GM23338 (cell line): ENCODE measurements at regions not wholly inside any gene's neighbourhood (a gene's known extent, or its start where the extent isn't known, plus 50 kb on each side); places are given as distances from the start of the nearest gene placed in this dataset.

Source experiments
- ATAC-seq: fragments of 200-7000 bp; cut with Tn5 transposase; 3 replicates; pipeline ENCODE4 v1.9.1; 2020
- DNase-seq: peaks from one replicate; pipeline ENCODE4 v3.0.0-alpha.2; 2015; ENCODE audit warnings: low spot score
- H2AFZ ChIP-seq: fragments of 200-600 bp; sonication (generic); 2 replicates; pipeline ENCODE4 v1.8.0; 2016; ENCODE audit warnings: antibody characterized with exemption, mild to moderate bottlenecking, moderate library complexity
- H3F3A ChIP-seq: fragments of 200-600 bp; sonication (generic); replicated peaks from 2 replicates; pipeline ENCODE4 v1.8.0; 2017; ENCODE audit warnings: antibody characterized with exemption, mixed run types, low read depth
- H3K27ac ChIP-seq: fragments of 200-600 bp; sonication (generic); 2 replicates; pipeline ENCODE4 v1.6.1; 2016; ENCODE audit warnings: low read depth
- H3K27me3 ChIP-seq: fragments of 200-600 bp; sonication (generic); 2 replicates; pipeline ENCODE4 v1.8.0; 2016; ENCODE audit warnings: mild to moderate bottlenecking, mixed run types, moderate library complexity; ENCODE audit not compliant: insufficient read depth
- H3K36me3 ChIP-seq: fragments of 200-600 bp; sonication (generic); 2 replicates; pipeline ENCODE4 v1.8.0; 2016; ENCODE audit warnings: mild to moderate bottlenecking; ENCODE audit not compliant: insufficient read depth
- H3K4me1 ChIP-seq: fragments of 200-600 bp; sonication (generic); 2 replicates; pipeline ENCODE4 v1.8.0; 2016; ENCODE audit warnings: mild to moderate bottlenecking, moderate library complexity; ENCODE audit not compliant: insufficient read depth
- H3K4me2 ChIP-seq: fragments of 200-600 bp; sonication (generic); 2 replicates; pipeline ENCODE4 v1.7.1; 2017; ENCODE audit warnings: mixed run types
- H3K4me3 ChIP-seq: fragments of 200-600 bp; sonication (generic); 2 replicates; pipeline ENCODE4 v1.6.1; 2016; ENCODE audit warnings: mixed run types
- H3K79me2 ChIP-seq: fragments of 200-600 bp; sonication (generic); replicated peaks from 2 replicates; pipeline ENCODE4 v1.8.0; 2017; ENCODE audit warnings: mild to moderate bottlenecking; ENCODE audit not compliant: insufficient read depth
- H3K9me2 ChIP-seq: fragments of 200-600 bp; sonication (generic); 2 replicates; pipeline ENCODE4 v1.8.0; 2017; ENCODE audit not compliant: insufficient read depth
- H4K20me1 ChIP-seq: fragments of 200-600 bp; sonication (generic); replicated peaks from 2 replicates; pipeline ENCODE4 v1.8.0; 2017; ENCODE audit warnings: mild to moderate bottlenecking; ENCODE audit not compliant: insufficient read depth
- H3K27ac Mint-ChIP-seq: 2 replicates; pipeline ENCODE4 v1.8.0; 2020; ENCODE audit warnings: inconsistent platforms, mild to moderate bottlenecking, moderate library complexity, mixed read lengths
- H3K27me3 Mint-ChIP-seq: 3 replicates; pipeline ENCODE4 v1.8.0; 2022; ENCODE audit warnings: low read depth, mild to moderate bottlenecking, moderate library complexity, mixed read lengths, inconsistent platforms; ENCODE audit not compliant: insufficient read depth, poor library complexity
- H3K36me3 Mint-ChIP-seq: 3 replicates; pipeline ENCODE4 v1.8.0; 2021; ENCODE audit warnings: low read depth, mild to moderate bottlenecking, inconsistent platforms, moderate library complexity, mixed read lengths
- H3K4me1 Mint-ChIP-seq: 3 replicates; pipeline ENCODE4 v1.8.0; 2020; ENCODE audit warnings: mild to moderate bottlenecking, inconsistent platforms, mixed read lengths
- H3K4me3 Mint-ChIP-seq: 3 replicates; pipeline ENCODE4 v1.8.0; 2021; ENCODE audit warnings: moderate library complexity, mild to moderate bottlenecking, inconsistent platforms, mixed read lengths
- H3K9me3 Mint-ChIP-seq: 3 replicates; pipeline ENCODE4 v1.8.0; 2020; ENCODE audit warnings: moderate library complexity, mild to moderate bottlenecking, inconsistent platforms, mixed read lengths
- CREB1 ChIP-seq: fragments of 250-450 bp; sonication (Bioruptor Pico); IDR thresholded peaks from 2 replicates; pipeline ENCODE4 v1.5.0; 2020; ENCODE audit warnings: low read depth, mild to moderate bottlenecking, moderate library complexity
- EZH2phosphoT487 ChIP-seq: fragments of 200-600 bp; sonication (generic); IDR thresholded peaks from one replicate; pipeline ENCODE4 v1.8.1; 2018; ENCODE audit warnings: antibody characterized with exemption; ENCODE audit not compliant: unreplicated experiment
- NANOG ChIP-seq: IDR thresholded peaks from 2 replicates; pipeline ENCODE4 v1.6.1; 2016; ENCODE audit warnings: antibody characterized with exemption, borderline replicate concordance
- POLR2AphosphoS5 ChIP-seq: IDR thresholded peaks from 2 replicates; pipeline ENCODE4 v1.6.1; 2016; ENCODE audit warnings: antibody characterized with exemption, low read depth
- ZNF331 ChIP-seq: fragments of 250-450 bp; sonication (Bioruptor Pico); IDR thresholded peaks from 2 replicates; pipeline ENCODE4 v1.5.0; 2020; ENCODE audit warnings: low read depth, mild to moderate bottlenecking, moderate library complexity
- TF ChIP-seq, protein P1 (sequence below): fragments of 250-450 bp; sonication (Bioruptor Pico); IDR thresholded peaks from 2 replicates; pipeline ENCODE4 v1.5.0; 2020; ENCODE audit warnings: mild to moderate bottlenecking, moderate library complexity
- TF ChIP-seq, protein P2 (sequence below): IDR thresholded peaks from one replicate; pipeline ENCODE4 v1.6.1; 2018; ENCODE audit warnings: antibody characterized with exemption; ENCODE audit not compliant: unreplicated experiment
- TF ChIP-seq, protein P3 (sequence below): IDR thresholded peaks from 2 replicates; pipeline ENCODE4 v1.6.1; 2016; ENCODE audit warnings: antibody characterized with exemption
- TF ChIP-seq, protein P4 (sequence below), 2 experiments: fragments of 200-600 bp in 1 of 2; sonication (generic) in 1 of 2; conservative IDR thresholded peaks; 2 replicates each; pipeline versions ENCODE4 v1.5.1 to v1.6.1; 2016 to 2017; ENCODE audit warnings: antibody characterized with exemption in 2 of 2, low read depth in 2 of 2, mild to moderate bottlenecking in 2 of 2, moderate library complexity in 1 of 2

DNA sequence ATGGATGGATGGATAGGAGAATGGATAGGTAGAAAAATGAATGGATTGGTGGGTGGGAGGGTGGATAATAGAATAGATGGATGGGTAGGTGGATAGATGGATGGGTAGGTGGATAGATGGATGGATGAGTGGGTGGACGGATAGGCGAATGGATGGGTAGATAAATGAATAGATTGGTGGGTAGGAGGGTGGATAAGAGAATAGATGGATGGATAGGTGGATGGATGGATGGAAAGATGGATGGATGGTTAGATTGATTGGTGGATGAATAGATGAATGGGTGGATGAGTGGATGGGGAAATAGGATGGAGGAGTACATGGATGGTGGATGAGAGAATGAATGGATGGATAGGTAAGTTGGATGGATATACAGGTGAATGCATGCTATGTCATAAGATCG lies 110.5 kb downstream of the CEBPB start (continued):
- TF ChIP-seq, protein P1, sequence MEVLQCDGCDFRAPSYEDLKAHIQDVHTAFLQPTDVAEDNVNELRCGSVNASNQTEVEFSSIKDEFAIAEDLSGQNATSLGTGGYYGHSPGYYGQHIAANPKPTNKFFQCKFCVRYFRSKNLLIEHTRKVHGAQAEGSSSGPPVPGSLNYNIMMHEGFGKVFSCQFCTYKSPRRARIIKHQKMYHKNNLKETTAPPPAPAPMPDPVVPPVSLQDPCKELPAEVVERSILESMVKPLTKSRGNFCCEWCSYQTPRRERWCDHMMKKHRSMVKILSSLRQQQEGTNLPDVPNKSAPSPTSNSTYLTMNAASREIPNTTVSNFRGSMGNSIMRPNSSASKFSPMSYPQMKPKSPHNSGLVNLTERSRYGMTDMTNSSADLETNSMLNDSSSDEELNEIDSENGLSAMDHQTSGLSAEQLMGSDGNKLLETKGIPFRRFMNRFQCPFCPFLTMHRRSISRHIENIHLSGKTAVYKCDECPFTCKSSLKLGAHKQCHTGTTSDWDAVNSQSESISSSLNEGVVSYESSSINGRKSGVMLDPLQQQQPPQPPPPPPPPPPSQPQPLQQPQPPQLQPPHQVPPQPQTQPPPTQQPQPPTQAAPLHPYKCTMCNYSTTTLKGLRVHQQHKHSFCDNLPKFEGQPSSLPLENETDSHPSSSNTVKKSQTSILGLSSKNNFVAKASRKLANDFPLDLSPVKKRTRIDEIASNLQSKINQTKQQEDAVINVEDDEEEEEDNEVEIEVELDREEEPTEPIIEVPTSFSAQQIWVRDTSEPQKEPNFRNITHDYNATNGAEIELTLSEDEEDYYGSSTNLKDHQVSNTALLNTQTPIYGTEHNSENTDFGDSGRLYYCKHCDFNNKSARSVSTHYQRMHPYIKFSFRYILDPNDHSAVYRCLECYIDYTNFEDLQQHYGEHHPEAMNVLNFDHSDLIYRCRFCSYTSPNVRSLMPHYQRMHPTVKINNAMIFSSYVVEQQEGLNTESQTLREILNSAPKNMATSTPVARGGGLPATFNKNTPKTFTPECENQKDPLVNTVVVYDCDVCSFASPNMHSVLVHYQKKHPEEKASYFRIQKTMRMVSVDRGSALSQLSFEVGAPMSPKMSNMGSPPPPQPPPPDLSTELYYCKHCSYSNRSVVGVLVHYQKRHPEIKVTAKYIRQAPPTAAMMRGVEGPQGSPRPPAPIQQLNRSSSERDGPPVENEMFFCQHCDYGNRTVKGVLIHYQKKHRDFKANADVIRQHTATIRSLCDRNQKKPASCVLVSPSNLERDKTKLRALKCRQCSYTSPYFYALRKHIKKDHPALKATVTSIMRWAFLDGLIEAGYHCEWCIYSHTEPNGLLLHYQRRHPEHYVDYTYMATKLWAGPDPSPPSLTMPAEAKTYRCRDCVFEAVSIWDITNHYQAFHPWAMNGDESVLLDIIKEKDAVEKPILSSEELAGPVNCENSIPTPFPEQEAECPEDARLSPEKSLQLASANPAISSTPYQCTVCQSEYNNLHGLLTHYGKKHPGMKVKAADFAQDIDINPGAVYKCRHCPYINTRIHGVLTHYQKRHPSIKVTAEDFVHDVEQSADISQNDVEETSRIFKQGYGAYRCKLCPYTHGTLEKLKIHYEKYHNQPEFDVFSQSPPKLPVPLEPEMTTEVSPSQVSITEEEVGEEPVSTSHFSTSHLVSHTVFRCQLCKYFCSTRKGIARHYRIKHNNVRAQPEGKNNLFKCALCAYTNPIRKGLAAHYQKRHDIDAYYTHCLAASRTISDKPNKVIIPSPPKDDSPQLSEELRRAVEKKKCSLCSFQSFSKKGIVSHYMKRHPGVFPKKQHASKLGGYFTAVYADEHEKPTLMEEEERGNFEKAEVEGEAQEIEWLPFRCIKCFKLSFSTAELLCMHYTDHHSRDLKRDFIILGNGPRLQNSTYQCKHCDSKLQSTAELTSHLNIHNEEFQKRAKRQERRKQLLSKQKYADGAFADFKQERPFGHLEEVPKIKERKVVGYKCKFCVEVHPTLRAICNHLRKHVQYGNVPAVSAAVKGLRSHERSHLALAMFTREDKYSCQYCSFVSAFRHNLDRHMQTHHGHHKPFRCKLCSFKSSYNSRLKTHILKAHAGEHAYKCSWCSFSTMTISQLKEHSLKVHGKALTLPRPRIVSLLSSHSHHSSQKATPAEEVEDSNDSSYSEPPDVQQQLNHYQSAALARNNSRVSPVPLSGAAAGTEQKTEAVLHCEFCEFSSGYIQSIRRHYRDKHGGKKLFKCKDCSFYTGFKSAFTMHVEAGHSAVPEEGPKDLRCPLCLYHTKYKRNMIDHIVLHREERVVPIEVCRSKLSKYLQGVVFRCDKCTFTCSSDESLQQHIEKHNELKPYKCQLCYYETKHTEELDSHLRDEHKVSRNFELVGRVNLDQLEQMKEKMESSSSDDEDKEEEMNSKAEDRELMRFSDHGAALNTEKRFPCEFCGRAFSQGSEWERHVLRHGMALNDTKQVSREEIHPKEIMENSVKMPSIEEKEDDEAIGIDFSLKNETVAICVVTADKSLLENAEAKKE (CRISPR knock-in tag), result no peak
- TF ChIP-seq EZH2phosphoT487 (no peak), ZNF331 (CRISPR knock-in tag) (no peak)
- TF ChIP-seq, protein P2, sequence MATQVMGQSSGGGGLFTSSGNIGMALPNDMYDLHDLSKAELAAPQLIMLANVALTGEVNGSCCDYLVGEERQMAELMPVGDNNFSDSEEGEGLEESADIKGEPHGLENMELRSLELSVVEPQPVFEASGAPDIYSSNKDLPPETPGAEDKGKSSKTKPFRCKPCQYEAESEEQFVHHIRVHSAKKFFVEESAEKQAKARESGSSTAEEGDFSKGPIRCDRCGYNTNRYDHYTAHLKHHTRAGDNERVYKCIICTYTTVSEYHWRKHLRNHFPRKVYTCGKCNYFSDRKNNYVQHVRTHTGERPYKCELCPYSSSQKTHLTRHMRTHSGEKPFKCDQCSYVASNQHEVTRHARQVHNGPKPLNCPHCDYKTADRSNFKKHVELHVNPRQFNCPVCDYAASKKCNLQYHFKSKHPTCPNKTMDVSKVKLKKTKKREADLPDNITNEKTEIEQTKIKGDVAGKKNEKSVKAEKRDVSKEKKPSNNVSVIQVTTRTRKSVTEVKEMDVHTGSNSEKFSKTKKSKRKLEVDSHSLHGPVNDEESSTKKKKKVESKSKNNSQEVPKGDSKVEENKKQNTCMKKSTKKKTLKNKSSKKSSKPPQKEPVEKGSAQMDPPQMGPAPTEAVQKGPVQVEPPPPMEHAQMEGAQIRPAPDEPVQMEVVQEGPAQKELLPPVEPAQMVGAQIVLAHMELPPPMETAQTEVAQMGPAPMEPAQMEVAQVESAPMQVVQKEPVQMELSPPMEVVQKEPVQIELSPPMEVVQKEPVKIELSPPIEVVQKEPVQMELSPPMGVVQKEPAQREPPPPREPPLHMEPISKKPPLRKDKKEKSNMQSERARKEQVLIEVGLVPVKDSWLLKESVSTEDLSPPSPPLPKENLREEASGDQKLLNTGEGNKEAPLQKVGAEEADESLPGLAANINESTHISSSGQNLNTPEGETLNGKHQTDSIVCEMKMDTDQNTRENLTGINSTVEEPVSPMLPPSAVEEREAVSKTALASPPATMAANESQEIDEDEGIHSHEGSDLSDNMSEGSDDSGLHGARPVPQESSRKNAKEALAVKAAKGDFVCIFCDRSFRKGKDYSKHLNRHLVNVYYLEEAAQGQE, result no peak

DNA sequence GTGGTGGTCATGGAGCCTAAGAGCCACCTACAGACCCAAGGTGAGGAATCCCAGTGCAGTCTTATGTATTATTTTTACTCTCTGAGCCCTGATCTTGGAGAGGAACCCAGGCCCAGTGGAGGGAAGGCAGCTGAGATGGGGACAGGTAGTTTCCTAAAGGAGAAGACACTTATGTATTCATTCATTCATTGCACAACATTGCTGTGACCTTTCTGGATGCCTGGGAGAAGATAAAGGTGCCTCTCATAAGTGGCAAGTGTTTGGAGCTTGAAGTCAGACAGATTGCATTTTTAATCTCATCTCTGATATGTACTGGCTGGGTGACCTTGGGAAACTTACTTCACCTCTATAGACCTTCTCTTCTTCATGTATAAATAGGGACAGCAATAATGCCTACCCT lies 111.1 kb downstream of the CEBPB start:
- Mint-ChIP-seq H3K9me3 (no peaks in the 10 kb centered on the region), H3K27me3 (peaks cover 6% of the 10 kb centered on the region), H3K4me1 (peaks cover 22% of the 10 kb centered on the region), H3K36me3 (no peaks in the 10 kb centered on the region), H3K27ac (no peak overlapping the region), H3K4me3 (no peak overlapping the region)
- H2AFZ ChIP-seq, result no peak overlapping the region
- H3F3A ChIP-seq, result no peaks in the 10 kb centered on the region
- H3K9me2 ChIP-seq, result no peaks in the 10 kb centered on the region
- no peaks in the 10 kb centered on the region for H3K36me3 ChIP-seq
- no peak overlapping the region for H3K4me2 ChIP-seq
- no peaks in the 10 kb centered on the region for H3K27me3 ChIP-seq
- H3K4me3 ChIP-seq, result no peak overlapping the region
- H4K20me1 ChIP-seq, result no peaks in the 10 kb centered on the region
- no peak overlapping the region for H3K27ac ChIP-seq
- ATAC-seq (no peak), DNase-seq (no peak)
- H3K4me1 ChIP-seq, result peaks cover 11% of the 10 kb centered on the region; the same call in 1 of the 2 replicates
- TF ChIP-seq NANOG, result no peak
- TF ChIP-seq, protein P3, sequence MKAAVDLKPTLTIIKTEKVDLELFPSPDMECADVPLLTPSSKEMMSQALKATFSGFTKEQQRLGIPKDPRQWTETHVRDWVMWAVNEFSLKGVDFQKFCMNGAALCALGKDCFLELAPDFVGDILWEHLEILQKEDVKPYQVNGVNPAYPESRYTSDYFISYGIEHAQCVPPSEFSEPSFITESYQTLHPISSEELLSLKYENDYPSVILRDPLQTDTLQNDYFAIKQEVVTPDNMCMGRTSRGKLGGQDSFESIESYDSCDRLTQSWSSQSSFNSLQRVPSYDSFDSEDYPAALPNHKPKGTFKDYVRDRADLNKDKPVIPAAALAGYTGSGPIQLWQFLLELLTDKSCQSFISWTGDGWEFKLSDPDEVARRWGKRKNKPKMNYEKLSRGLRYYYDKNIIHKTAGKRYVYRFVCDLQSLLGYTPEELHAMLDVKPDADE, result no peak
- no peak for TF ChIP-seq EZH2phosphoT487
- TF ChIP-seq, protein P4, sequence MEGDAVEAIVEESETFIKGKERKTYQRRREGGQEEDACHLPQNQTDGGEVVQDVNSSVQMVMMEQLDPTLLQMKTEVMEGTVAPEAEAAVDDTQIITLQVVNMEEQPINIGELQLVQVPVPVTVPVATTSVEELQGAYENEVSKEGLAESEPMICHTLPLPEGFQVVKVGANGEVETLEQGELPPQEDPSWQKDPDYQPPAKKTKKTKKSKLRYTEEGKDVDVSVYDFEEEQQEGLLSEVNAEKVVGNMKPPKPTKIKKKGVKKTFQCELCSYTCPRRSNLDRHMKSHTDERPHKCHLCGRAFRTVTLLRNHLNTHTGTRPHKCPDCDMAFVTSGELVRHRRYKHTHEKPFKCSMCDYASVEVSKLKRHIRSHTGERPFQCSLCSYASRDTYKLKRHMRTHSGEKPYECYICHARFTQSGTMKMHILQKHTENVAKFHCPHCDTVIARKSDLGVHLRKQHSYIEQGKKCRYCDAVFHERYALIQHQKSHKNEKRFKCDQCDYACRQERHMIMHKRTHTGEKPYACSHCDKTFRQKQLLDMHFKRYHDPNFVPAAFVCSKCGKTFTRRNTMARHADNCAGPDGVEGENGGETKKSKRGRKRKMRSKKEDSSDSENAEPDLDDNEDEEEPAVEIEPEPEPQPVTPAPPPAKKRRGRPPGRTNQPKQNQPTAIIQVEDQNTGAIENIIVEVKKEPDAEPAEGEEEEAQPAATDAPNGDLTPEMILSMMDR (conservative IDR thresholded peaks at IDR 0.05; ENCODE audit: low read depth in 2 of 2), result no peak
- TF ChIP-seq CREB1 (CRISPR knock-in tag), result no peak
- TF ChIP-seq POLR2AphosphoS5, result no peak
- no peaks in the 10 kb centered on the region for H3K79me2 ChIP-seq
